Anterior cingulate cortex (tissue), 58 donors: ENCODE measurements at regions not wholly inside any gene's neighbourhood (a gene's known extent, or its start where the extent isn't known, plus 50 kb on each side); places are given as distances from the start of the nearest gene placed in this dataset.
"Not testable (repeated sequence)": the region's sequence is repeated elsewhere in the genome, so short reads cannot be mapped to it uniquely, and the experiment has no call there.

Source experiments
- DNase-seq, 58 donors: peaks; one replicate each; lab custom pipeline; 2025; lab: John Stamatoyannopoulos, UW

- no peak for DNase-seq
Measured at GRCh38 chr9:12988258-12988657, 213.4 kb downstream of the LURAP1L start.

DNA sequence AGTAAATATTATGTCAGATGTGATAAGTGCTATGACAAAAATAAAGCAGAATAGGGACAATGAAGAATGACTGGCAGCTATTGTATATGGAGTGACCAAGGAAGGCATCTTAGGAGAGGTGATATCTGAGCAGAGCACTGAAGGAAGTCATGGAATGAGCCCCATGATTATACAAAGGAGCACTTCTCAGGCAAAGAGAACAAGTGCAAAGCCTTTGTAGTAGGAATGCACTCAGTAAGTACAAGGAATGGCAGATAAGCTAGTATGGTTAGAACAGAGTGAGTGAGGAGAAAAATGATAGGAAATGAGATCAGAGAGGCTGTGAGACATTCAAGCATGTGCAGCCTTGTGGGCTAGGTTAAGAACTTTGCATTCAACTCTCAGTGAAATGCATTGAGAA, 214.8 kb downstream of the LURAP1L start:
- DNase-seq = no peak

DNA sequence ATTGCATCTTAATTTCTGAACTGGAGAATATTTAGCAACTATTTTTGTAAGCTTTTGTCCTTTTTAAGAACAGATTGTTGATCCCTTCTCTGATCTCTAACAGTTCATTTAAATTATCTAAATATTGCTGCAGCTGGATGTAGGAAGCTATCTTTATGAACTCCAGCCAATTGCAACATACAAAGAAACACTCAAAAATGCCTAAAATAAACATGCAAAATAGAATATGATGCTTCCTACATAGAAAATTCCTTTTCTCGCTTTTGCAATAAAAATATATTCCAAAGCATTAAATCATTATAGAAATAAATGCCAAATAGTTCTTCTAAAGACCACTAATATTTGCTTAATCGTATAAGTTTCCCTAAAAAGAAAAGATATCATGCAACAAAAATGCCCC, 218.6 kb downstream of the LURAP1L start:
- DNase-seq = no peak

- no peak for DNase-seq
Measured at GRCh38 chr9:12997009-12997408, 222.2 kb downstream of the LURAP1L start.

GRCh38 chr9:13001989-13002580, 227.3 kb downstream of the LURAP1L start:
- no peak for DNase-seq

GRCh38 chr9:13002740-13003139, 227.9 kb downstream of the LURAP1L start:
- DNase-seq = no peak

DNA sequence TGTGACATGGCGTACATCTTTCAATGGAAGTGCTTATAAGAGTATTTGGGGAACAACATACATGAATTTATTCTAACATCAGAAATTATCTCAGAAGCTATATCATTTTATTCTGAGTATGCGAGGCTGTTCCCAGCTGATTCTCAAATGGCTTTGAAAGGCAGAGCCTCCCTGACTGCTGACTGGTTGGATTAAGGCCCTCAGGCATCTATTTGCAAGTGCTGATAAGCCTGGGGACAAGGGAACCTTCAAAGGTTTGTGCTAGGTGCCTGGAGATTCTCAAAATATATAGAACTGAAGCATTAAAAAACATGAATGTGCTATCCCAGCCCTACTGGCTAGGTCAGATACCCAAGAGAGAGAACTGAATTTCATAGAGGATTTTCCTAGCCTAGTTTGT, 235.1 kb downstream of the LURAP1L start:
- no peak for DNase-seq

DNA sequence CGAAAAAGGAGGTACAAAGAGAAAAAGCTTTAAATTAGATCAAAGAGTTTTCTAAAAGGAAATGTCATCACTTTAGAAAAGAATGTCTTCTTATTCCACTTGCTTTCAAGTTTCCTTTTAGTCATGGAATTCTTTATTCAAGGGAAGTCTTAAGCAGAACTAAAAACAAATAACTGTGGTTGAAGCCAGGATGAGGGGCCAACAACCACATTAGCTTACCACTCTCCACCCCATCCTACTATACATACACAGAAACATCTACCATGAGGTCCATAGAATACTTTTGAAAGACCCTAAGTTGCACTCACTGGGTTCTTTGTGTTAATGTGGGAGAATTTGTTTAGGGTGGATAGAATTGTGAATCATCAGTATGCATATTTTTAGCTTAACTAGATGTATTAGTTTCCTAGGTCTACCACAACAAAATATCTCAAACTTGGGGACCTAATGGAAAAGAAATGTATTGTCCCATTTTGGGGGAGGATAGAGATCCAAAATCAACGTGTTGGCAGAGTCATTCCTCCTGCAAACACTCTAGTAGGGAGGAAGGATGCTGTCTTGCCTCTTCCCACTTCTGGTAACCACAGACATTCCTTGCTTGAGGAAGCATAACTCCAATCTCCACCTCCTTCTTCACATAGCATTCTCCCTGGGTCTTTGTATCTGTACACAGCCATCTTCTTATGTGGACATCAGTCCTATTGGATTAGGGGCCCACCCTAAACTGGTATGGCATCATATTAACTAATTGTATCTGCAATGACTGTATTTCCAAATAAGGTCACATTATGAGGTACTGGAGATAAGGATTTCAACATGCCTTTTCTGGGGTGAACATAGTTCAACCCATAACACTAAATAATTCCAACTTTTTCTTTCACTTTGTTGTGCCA, 239.4 kb downstream of the LURAP1L start:
- no peak for DNase-seq

- DNase-seq = no peak
Measured at GRCh38 chr9:13017260-13017659, 242.4 kb downstream of the LURAP1L start.

DNA sequence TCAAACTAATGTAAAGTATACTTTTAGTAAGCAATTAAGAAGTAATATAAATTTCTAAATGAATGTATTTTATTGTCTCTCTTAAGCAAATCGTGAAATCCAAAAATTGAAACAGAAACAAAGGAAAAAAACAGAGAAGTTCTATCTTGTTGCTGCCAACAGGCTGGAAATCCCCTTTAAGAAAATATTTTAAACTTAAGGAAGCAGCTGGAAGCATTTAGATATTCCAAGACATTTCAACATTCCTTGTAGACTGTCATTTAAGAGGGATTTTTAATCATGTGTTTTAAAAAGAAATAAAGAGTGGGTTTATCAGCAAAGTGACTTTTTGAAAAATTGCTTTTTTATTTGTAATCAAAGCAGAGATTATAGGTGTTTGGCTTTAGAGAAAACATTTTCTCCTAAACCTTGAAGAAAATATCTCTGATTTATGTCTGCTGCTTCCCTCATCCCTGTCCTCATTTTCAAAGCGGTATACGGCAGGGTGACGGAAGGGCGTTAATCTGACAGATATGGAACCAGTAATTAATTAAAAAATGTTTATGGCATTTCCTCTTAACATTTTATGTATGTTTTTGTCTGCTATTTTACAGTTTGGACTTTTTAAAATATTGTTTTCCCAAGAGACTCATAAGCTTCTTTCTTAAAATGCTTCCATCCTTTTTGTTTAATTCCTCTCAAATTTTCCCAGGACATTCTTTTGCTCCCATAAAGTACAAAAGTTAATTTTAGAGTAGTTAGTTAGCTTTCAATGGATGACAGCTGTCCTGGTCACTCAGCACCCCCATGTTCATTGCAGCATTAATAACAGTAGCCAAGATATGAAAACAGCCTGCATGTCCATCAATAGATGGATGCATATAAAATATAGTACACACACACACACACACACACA, 245.6 kb downstream of the LURAP1L start:
- DNase-seq = no peak

GRCh38 chr9:13022756-13023155, 247.9 kb downstream of the LURAP1L start:
- no peak for DNase-seq

DNA sequence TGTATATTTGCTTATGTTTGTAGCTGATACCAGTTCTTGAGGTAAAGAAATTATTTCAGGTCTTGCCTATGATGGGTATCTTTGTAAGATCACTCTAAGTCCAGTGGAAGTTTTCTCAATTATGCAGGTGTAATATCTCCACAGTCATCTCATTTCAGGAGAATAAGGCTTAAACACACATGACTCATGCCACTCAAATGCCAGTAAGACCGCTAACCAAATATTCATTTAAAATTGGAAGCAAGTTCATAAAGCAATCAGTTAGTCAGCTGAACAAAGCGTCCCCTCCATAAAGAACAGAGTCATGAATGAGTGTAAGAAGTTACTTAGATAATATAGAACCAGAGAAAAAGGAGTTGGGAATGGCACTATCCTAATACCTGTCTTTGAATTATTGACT, 248.7 kb downstream of the LURAP1L start:
- no peak for DNase-seq

DNA sequence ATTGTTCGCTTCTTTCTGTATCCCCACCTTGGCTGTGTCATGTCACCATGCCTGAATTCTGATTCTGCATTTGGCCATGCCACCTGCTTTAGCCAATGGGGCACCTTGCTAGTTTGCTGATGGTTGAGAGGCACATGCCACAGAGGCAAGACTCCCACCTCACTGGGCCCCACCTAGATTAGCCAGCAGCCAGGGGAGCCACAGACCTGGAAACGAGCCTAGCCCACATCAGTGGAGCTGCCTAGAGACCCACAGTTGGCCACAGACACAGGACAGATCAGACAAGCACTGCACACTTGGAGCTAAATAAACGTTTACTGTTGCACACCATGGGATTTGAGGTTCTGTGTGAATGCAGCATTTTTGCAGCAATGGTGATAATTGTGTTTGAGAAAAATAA, 252.1 kb downstream of the LURAP1L start:
- DNase-seq = no peak

- DNase-seq = no peak
Measured at GRCh38 chr9:13027879-13028278, 251.6 kb downstream of the MPDZ start.

DNA sequence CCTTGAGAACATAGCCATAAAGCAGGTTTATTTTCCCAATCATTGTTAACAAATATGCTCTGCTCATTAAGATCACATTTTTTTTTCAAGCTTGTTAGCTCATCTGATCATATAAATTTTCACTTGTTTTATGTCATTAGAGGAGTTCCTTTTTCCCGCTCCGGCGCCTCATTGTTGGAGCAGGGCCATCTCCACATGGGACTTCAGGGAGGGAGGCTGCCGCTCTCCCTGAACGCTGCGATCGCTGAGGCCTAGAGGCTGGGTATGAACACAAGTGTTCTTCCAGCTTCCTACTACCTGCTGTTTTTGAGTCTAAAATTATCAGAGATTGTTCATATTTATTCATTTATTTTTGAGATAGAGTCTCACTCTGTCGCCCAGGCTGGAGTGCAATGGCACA, 246.9 kb downstream of the MPDZ start:
- DNase-seq = no peak

- peak in 55 of 58 donors; percentile 4 to 73 (median 42) for DNase-seq
Measured at GRCh38 chr9:13033959-13034693, 245.4 kb downstream of the MPDZ start.

DNA sequence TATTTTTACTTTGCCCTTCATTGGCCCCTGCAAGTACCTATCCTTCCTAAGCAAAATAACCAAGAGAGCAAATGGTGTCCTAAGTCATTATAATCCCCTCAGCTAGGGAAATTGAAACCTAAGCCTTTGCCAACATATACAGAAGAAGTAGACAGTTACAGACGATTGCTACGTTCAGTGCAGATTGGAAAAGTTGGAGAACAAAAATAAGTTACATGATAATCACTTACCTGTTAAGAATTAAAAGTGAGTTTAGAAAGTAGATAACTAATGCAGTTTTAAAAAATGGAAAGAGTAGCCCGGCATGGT, 244.8 kb downstream of the MPDZ start:
- DNase-seq = no peak

GRCh38 chr9:13035822-13036221, 243.7 kb downstream of the MPDZ start:
- DNase-seq = no peak

GRCh38 chr9:13037808-13038207, 241.7 kb downstream of the MPDZ start:
- not testable (repeated sequence) for DNase-seq

GRCh38 chr9:13047827-13048587, 231.5 kb downstream of the MPDZ start:
- no peak for DNase-seq
